HepG2 (cell line): ENCODE measurements at regions not wholly inside any gene's neighbourhood (a gene's known extent, or its start where the extent isn't known, plus 50 kb on each side); places are given as distances from the start of the nearest gene placed in this dataset.

Experiments
- ATAC-seq: fragments of 200-7000 bp; cut with Tn5 transposase; 3 replicates; pipeline ENCODE4 v1.9.1; 2020; ENCODE audit warnings: mild to moderate bottlenecking, moderate library complexity
- BruUV-seq: library from RNA; stranded (reverse); fragments of 400-500 nt; replicated peaks from 2 replicates; lab custom pipeline; 2021; lab: Mats Ljungman, UMichigan
- CTCF ChIA-PET: fragments of 300-600 bp; formaldehyde crosslinking; extraction: SDS; loops from one replicate; lab custom pipeline; 2021; ENCODE audit warnings: low total read pairs, inconsistent platforms, low intra/inter-chr PET ratio; lab: Yijun Ruan, JAX
- POLR2A ChIA-PET: fragments of 350-600 bp; sonication (Branson Sonifier 250); formaldehyde crosslinking; loops from one replicate; lab custom pipeline; 2020; ENCODE audit warnings: antibody characterized with exemption, inconsistent platforms; lab: Yijun Ruan, JAX
- DNase-seq: peaks from one replicate; pipeline ENCODE4 v3.0.0-alpha.2; 2015; ENCODE audit warnings: low spot score
- FAIRE-seq: peaks from 3 replicates; lab custom pipeline; 2011; peaks lifted over from hg19 to GRCh38; lab: Jason Lieb, UNC
- H2AFZ ChIP-seq: one replicate; pipeline ENCODE4 v1.6.1; 2011; ENCODE audit warnings: low read length, inconsistent platforms
- H3K27ac ChIP-seq: fragments of 300-600 bp; 3 replicates; pipeline ENCODE4 v1.8.0; 2011; ENCODE audit warnings: mixed run types, mild to moderate bottlenecking, mixed read lengths, low read length, inconsistent platforms; ENCODE audit not compliant: insufficient read depth; ENCODE audit errors: extremely low read length
- H3K27me3 ChIP-seq, 2 experiments: fragments of 200-600 bp in 1 of 2; 2 replicates in 1 of 2; 3 replicates in 1 of 2; pipeline versions ENCODE4 v1.6.0 to v1.8.0; 2011; ENCODE audit warnings: low read length in 2 of 2, mild to moderate bottlenecking in 2 of 2, moderate library complexity in 2 of 2, inconsistent platforms in 1 of 2; ENCODE audit not compliant: insufficient read depth in 2 of 2, control insufficient read depth in 1 of 2
- H3K36me3 ChIP-seq, 2 experiments: fragments of 200-600 bp in 1 of 2; replicated peaks in 1 of 2; 2 replicates in 1 of 2; 3 replicates in 1 of 2; pipeline versions ENCODE4 v1.5.1 to v1.8.0; 2011; ENCODE audit warnings: low read length in 2 of 2, inconsistent platforms in 1 of 2; ENCODE audit not compliant: insufficient read depth in 2 of 2, control insufficient read depth in 1 of 2
- H3K4me1 ChIP-seq: 2 replicates; pipeline ENCODE4 v1.5.1; 2012; ENCODE audit warnings: low read length, inconsistent platforms; ENCODE audit not compliant: insufficient read depth
- H3K4me2 ChIP-seq: 2 replicates; pipeline ENCODE4 v1.6.0; 2011; ENCODE audit warnings: low read depth, low read length, inconsistent platforms
- H3K4me3 ChIP-seq, 3 experiments: fragments of 200-600 bp in 1 of 3; sonication (generic), shearing (Covaris generic) in 1 of 3; replicated peaks in 1 of 3; 2 replicates each; pipeline ENCODE4 v1.5.1; 2011 to 2016; ENCODE audit warnings: low read length in 3 of 3, inconsistent platforms in 2 of 3, low read depth in 2 of 3, mild to moderate bottlenecking in 2 of 3, control low read depth in 1 of 3, mixed read lengths in 1 of 3; ENCODE audit not compliant: insufficient read depth in 1 of 3
- H3K79me2 ChIP-seq: one replicate; pipeline ENCODE4 v1.6.1; 2011; ENCODE audit warnings: low read length, inconsistent platforms; ENCODE audit not compliant: insufficient read depth
- H3K9ac ChIP-seq: 2 replicates; pipeline ENCODE4 v1.6.0; 2011; ENCODE audit warnings: mild to moderate bottlenecking, low read depth, low read length, inconsistent platforms; ENCODE audit not compliant: insufficient read depth
- H3K9me3 ChIP-seq: 2 replicates; pipeline ENCODE4 v1.5.1; 2012; ENCODE audit warnings: mild to moderate bottlenecking, low read length
- H4K20me1 ChIP-seq: 2 replicates; pipeline ENCODE4 v1.6.0; 2011; ENCODE audit warnings: inconsistent platforms, mild to moderate bottlenecking, low read length, moderate library complexity; ENCODE audit not compliant: insufficient read depth
- CBFB ChIP-seq: sonication (generic); formaldehyde crosslinking; IDR thresholded peaks from 2 replicates; pipeline ENCODE4 v1.4.0; 2020; ENCODE audit warnings: missing genetic modification reagents
- DNMT3B ChIP-seq: conservative IDR thresholded peaks from 2 replicates; pipeline ENCODE4 v1.6.1; 2016; ENCODE audit warnings: missing biosample characterization, control low read depth
- NFRKB ChIP-seq: fragments of 450-650 bp; IDR thresholded peaks from 2 replicates; pipeline ENCODE4 v1.6.1; 2017
- ZBTB8A ChIP-seq: sonication (generic); formaldehyde crosslinking; IDR thresholded peaks from 2 replicates; pipeline ENCODE4 v1.4.0; 2020; ENCODE audit warnings: mild to moderate bottlenecking, low read depth, missing genetic modification reagents, borderline replicate concordance
- ZFP36L1 ChIP-seq: sonication (generic); formaldehyde crosslinking; IDR thresholded peaks from 2 replicates; pipeline ENCODE4 v1.8.0; 2022; ENCODE audit warnings: mild to moderate bottlenecking, missing genetic modification reagents, moderate library complexity
- ZNF337 ChIP-seq: sonication (generic); formaldehyde crosslinking; IDR thresholded peaks from 2 replicates; pipeline ENCODE4 v1.5.1; 2020; ENCODE audit warnings: missing genetic modification reagents, low read depth, mild to moderate bottlenecking, borderline replicate concordance
- ZNF761 ChIP-seq: sonication (generic); formaldehyde crosslinking; conservative IDR thresholded peaks from 2 replicates; pipeline ENCODE4 v1.4.0; 2020; ENCODE audit warnings: mild to moderate bottlenecking, missing genetic modification reagents
- WGBS: methylation state at CpG from one replicate; pipeline ENCODE4 v1.1.6; 2017; ENCODE audit warnings: low lambda C conversion rate; 5-methylcytosine and 5-hydroxymethylcytosine counted together
- in situ Hi-C: cut with HindIII; loops from 2 replicates; pipeline ENCODE4 v1.10.0; 2017; ENCODE audit warnings: low pct_unique_long_range_greater_than_20kb; ENCODE audit not compliant: extremely low pct_ligation_motif_present
- intact Hi-C: fragments of 100-400 bp; cut with micrococcal nuclease; formaldehyde crosslinking; loops from one replicate; pipeline ENCODE4 v1.10.0; 2022; ENCODE audit not compliant: unreplicated experiment
- TF ChIP-seq, protein P1 (sequence below): sonication (generic); formaldehyde crosslinking; conservative IDR thresholded peaks from 2 replicates; pipeline ENCODE4 v1.8.0; 2022; ENCODE audit warnings: low read depth, missing genetic modification reagents
- TF ChIP-seq, protein P2 (sequence below): fragments of 450-650 bp; IDR thresholded peaks from 2 replicates; pipeline ENCODE4 v1.6.1; 2017

GRCh38 chr7:9869151-9869550 lies 1104.5 kb upstream of the PHF14 start:
- no peak overlapping the region for H3K4me3 ChIP-seq
- no peak for DNase-seq
- H2AFZ ChIP-seq, result no peak overlapping the region
- ChIA-PET CTCF (no interaction called here), POLR2A (no interaction called here)
- H3K27ac ChIP-seq, result no peak overlapping the region
- intact Hi-C loops, result no loop called here
- FAIRE-seq, result no peak
- H3K9ac ChIP-seq, result no peak overlapping the region
- no peak overlapping the region for H3K4me2 ChIP-seq
- H3K9me3 ChIP-seq, result peaks cover 85% of the 10 kb centered on the region
- H3K27me3 ChIP-seq, result no peaks in the 10 kb centered on the region
- no peaks in the 10 kb centered on the region for H3K36me3 ChIP-seq
- no peaks in the 10 kb centered on the region for H3K4me1 ChIP-seq
- in situ Hi-C loops, result no loop called here
- BruUV-seq, result no TSS peak
- no peaks in the 10 kb centered on the region for H3K79me2 ChIP-seq
- no peaks in the 10 kb centered on the region for H4K20me1 ChIP-seq
- TF ChIP-seq ZBTB8A (CRISPR knock-in tag) (no peak), CBFB (CRISPR knock-in tag) (no peak), ZNF761 (CRISPR knock-in tag) (no peak), ZFP36L1 (no peak), DNMT3B (CRISPR knock-in tag) (no peak), ZNF337 (CRISPR knock-in tag) (no peak)
- TF ChIP-seq, protein P1, sequence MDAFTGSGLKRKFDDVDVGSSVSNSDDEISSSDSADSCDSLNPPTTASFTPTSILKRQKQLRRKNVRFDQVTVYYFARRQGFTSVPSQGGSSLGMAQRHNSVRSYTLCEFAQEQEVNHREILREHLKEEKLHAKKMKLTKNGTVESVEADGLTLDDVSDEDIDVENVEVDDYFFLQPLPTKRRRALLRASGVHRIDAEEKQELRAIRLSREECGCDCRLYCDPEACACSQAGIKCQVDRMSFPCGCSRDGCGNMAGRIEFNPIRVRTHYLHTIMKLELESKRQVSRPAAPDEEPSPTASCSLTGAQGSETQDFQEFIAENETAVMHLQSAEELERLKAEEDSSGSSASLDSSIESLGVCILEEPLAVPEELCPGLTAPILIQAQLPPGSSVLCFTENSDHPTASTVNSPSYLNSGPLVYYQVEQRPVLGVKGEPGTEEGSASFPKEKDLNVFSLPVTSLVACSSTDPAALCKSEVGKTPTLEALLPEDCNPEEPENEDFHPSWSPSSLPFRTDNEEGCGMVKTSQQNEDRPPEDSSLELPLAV (CRISPR knock-in tag), result no peak
- no peak for ATAC-seq
- WGBS, result 0% methylated on average over 1 of the region's 1 CpG

GRCh38 chr7:9869566-9869965 lies 1104.1 kb upstream of the PHF14 start:
- H3K4me2 ChIP-seq, result no peak overlapping the region
- TF ChIP-seq, protein P2, sequence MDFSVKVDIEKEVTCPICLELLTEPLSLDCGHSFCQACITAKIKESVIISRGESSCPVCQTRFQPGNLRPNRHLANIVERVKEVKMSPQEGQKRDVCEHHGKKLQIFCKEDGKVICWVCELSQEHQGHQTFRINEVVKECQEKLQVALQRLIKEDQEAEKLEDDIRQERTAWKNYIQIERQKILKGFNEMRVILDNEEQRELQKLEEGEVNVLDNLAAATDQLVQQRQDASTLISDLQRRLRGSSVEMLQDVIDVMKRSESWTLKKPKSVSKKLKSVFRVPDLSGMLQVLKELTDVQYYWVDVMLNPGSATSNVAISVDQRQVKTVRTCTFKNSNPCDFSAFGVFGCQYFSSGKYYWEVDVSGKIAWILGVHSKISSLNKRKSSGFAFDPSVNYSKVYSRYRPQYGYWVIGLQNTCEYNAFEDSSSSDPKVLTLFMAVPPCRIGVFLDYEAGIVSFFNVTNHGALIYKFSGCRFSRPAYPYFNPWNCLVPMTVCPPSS, result no peak
- no peak for TF ChIP-seq NFRKB
- H3K9me3 ChIP-seq, result peaks cover 85% of the 10 kb centered on the region
- H2AFZ ChIP-seq, result no peak overlapping the region
- H3K36me3 ChIP-seq, result no peaks in the 10 kb centered on the region
- H4K20me1 ChIP-seq, result no peaks in the 10 kb centered on the region
- in situ Hi-C loops (no loop called here), intact Hi-C loops (no loop called here)
- H3K27me3 ChIP-seq, result no peaks in the 10 kb centered on the region
- BruUV-seq, result no TSS peak
- no peaks in the 10 kb centered on the region for H3K79me2 ChIP-seq
- DNase-seq (no peak), ATAC-seq (no peak), FAIRE-seq (no peak)
- H3K4me3 ChIP-seq, result no peak overlapping the region
- WGBS, result 0% methylated on average over 1 of the region's 2 CpGs
- POLR2A ChIA-PET, result no interaction called here
- H3K4me1 ChIP-seq, result no peaks in the 10 kb centered on the region
- no peak overlapping the region for H3K27ac ChIP-seq
- CTCF ChIA-PET, result no interaction called here
- no peak overlapping the region for H3K9ac ChIP-seq
